ENCODE measurements at regions not wholly inside any gene's neighbourhood (a gene's known extent, or its start where the extent isn't known, plus 50 kb on each side); places are given as distances from the start of the nearest gene placed in this dataset.

GRCh38 chr10:78737883-78738856 is 330.6 kb upstream of the ZMIZ1 start:
- no peak for DNase-seq
- no peak overlapping the region for H2AFZ ChIP-seq (ENCODE audit: low read depth)
- TF ChIP-seq SIN3A (IDR thresholded peaks at IDR 0.05; ENCODE audit: borderline replicate concordance, low read depth, low read length): no peak
- TF ChIP-seq RAD21 (IDR thresholded peaks at IDR 0.05; ENCODE audit: low read length): no peak
- no peak for TF ChIP-seq ZBTB33 (IDR thresholded peaks at IDR 0.05; ENCODE audit: borderline replicate concordance, low read depth)
- no peak for TF ChIP-seq FOXJ3 (CRISPR knock-in tag; IDR thresholded peaks at IDR 0.05)
- no peak for TF ChIP-seq IRF3 (IDR thresholded peaks at IDR 0.05; ENCODE audit: low read depth, low read length)
- no peak for TF ChIP-seq NRF1 (IDR thresholded peaks at IDR 0.05; ENCODE audit: low read depth, low read length)
- TF ChIP-seq EZH2phosphoT487 (IDR thresholded peaks at IDR 0.05; ENCODE audit: borderline replicate concordance, low read depth): no peak
- no peak for TF ChIP-seq EP300 (IDR thresholded peaks at IDR 0.05; ENCODE audit: borderline replicate concordance in 1 of 2, low read depth in 1 of 2, low read length in 1 of 2)
- TF ChIP-seq USF1 (IDR thresholded peaks at IDR 0.05; ENCODE audit: borderline replicate concordance, low read depth): no peak
- no peak for TF ChIP-seq CHD2 (IDR thresholded peaks at IDR 0.05; ENCODE audit: low read length, partially characterized antibody)
- TF ChIP-seq TCF12 (IDR thresholded peaks at IDR 0.05): no peak
- no peak for TF ChIP-seq RFX5 (IDR thresholded peaks at IDR 0.05; ENCODE audit: low read length)
- TF ChIP-seq TEAD4 (IDR thresholded peaks at IDR 0.05; ENCODE audit: borderline replicate concordance, insufficient read depth): no peak
- TF ChIP-seq GABPA (IDR thresholded peaks at IDR 0.05; ENCODE audit: low read depth): no peak
- TF ChIP-seq POLR2AphosphoS5 (IDR thresholded peaks at IDR 0.05; ENCODE audit: low read depth, low read length): no peak
- no peak for TF ChIP-seq ELF1 (IDR thresholded peaks at IDR 0.05)
- TF ChIP-seq, protein P1, sequence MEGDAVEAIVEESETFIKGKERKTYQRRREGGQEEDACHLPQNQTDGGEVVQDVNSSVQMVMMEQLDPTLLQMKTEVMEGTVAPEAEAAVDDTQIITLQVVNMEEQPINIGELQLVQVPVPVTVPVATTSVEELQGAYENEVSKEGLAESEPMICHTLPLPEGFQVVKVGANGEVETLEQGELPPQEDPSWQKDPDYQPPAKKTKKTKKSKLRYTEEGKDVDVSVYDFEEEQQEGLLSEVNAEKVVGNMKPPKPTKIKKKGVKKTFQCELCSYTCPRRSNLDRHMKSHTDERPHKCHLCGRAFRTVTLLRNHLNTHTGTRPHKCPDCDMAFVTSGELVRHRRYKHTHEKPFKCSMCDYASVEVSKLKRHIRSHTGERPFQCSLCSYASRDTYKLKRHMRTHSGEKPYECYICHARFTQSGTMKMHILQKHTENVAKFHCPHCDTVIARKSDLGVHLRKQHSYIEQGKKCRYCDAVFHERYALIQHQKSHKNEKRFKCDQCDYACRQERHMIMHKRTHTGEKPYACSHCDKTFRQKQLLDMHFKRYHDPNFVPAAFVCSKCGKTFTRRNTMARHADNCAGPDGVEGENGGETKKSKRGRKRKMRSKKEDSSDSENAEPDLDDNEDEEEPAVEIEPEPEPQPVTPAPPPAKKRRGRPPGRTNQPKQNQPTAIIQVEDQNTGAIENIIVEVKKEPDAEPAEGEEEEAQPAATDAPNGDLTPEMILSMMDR (IDR thresholded peaks at IDR 0.05): no peak
- no peak overlapping the region for H3K9ac ChIP-seq
- no peaks in the 10 kb centered on the region for H3F3A ChIP-seq (replicated peaks; ENCODE audit: insufficient read depth)
- WGBS (ENCODE audit: low lambda C conversion rate): 67% methylated on average over 7 of the region's 7 CpGs
- ChIA-PET CTCF (interaction anchor here (1.6 kb wide), 1 partner anchor 81 kb away, joined by 4 read pairs; no protein-coding TSS in a partner anchor), POLR2A (no interaction called here)
- peaks cover 0 to 47% of the 10 kb centered on the region in 2 experiments; a peak in 2 of 4 replicates for H3K4me1 ChIP-seq (ENCODE audit: control insufficient read depth in 1 of 2, insufficient read depth in 2 of 2, low read depth in 1 of 2, low read length in 1 of 2)
- no peak overlapping the region for H3K4me2 ChIP-seq
- no peaks in the 10 kb centered on the region for H4K20me1 ChIP-seq (ENCODE audit: insufficient read depth)
- no peaks in the 10 kb centered on the region for H3K79me2 ChIP-seq (ENCODE audit: insufficient read depth)
- H3K9me3 ChIP-seq: no peaks in the 10 kb centered on the region
- no peaks in the 10 kb centered on the region; the same call in 1 of the 2 replicates for H3K27me3 ChIP-seq (ENCODE audit: insufficient read depth)
- no peaks in the 10 kb centered on the region for H3K9me2 ChIP-seq
- no peak overlapping the region for H3K4me3 ChIP-seq (ENCODE audit: low read depth in 2 of 2, low read length in 1 of 2)
- peak overlapping the region in 1 of 2 experiments; percentile 50; a peak in 1 of 4 replicates for H3K27ac ChIP-seq (ENCODE audit: low read depth in 2 of 2, low read length in 1 of 2)
- no peaks in the 10 kb centered on the region for H3K36me3 ChIP-seq (replicated peaks in 1 of 2; ENCODE audit: control insufficient read depth in 1 of 2, insufficient read depth in 2 of 2, low read length in 1 of 2)
